ENCODE measurements at regions not wholly inside any gene's neighbourhood (a gene's known extent, or its start where the extent isn't known, plus 50 kb on each side); places are given as distances from the start of the nearest gene placed in this dataset.

DNA sequence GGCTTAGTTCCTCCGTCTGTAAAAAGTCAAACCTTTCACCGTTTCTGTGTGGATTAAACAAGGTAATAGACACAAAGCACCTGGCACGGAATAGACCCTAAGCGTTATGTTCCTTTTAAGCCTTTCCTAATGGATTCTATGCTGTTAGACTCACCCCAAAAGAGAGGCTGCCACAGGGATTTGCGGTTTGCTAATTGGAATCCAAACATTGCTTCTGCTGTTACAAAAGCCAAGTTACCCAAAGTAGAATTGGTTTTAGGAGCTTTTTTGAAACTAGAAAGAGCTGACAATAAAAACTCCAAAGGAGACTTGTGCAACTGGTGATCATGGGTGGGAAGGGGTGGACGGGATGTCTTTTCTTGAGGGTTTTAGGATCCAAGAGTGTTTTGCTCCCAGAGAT, 178.0 kb downstream of the BMP7 start:
- Histone ChIP-seq H3K36me3 (ENCODE audit: control insufficient read depth, insufficient read depth, low read length) (no peaks in the 10 kb centered on the region), H3K9me3 (ENCODE audit: control insufficient read depth, low read length) (no peaks in the 10 kb centered on the region), H3K4me3 (ENCODE audit: low read length) (no peak overlapping the region), H3K27ac (ENCODE audit: low read depth, low read length) (no peak overlapping the region), H3K27me3 (ENCODE audit: control insufficient read depth, insufficient read depth, low read length, poor library complexity, severe bottlenecking) (peaks cover 18% of the 10 kb centered on the region), H3K9ac (ENCODE audit: extremely low read depth, low read length, poor library complexity, severe bottlenecking) (no peak overlapping the region), H3K4me1 (ENCODE audit: control insufficient read depth, insufficient read depth, low read length) (no peaks in the 10 kb centered on the region)
- Mint-ChIP-seq H3K4me3 (no peak overlapping the region), H3K27me3 (ENCODE audit: insufficient read depth) (peaks cover 40% of the 10 kb centered on the region), H3K36me3 (ENCODE audit: low read depth) (no peaks in the 10 kb centered on the region), H3K4me1 (peaks cover 5% of the 10 kb centered on the region), H3K9me3 (no peaks in the 10 kb centered on the region), H3K27ac (no peak overlapping the region)
- WGBS, 2 experiments (ENCODE audit: insufficient coverage in 1 of 2, insufficient read length in 1 of 2), result 83 to 85% methylated on average over 5 to 6 of the region's 6 CpGs
- DNase-seq, result no peak
- TF ChIP-seq, protein P1, sequence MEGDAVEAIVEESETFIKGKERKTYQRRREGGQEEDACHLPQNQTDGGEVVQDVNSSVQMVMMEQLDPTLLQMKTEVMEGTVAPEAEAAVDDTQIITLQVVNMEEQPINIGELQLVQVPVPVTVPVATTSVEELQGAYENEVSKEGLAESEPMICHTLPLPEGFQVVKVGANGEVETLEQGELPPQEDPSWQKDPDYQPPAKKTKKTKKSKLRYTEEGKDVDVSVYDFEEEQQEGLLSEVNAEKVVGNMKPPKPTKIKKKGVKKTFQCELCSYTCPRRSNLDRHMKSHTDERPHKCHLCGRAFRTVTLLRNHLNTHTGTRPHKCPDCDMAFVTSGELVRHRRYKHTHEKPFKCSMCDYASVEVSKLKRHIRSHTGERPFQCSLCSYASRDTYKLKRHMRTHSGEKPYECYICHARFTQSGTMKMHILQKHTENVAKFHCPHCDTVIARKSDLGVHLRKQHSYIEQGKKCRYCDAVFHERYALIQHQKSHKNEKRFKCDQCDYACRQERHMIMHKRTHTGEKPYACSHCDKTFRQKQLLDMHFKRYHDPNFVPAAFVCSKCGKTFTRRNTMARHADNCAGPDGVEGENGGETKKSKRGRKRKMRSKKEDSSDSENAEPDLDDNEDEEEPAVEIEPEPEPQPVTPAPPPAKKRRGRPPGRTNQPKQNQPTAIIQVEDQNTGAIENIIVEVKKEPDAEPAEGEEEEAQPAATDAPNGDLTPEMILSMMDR (conservative IDR thresholded peaks at IDR 0.05), result no peak

DNA sequence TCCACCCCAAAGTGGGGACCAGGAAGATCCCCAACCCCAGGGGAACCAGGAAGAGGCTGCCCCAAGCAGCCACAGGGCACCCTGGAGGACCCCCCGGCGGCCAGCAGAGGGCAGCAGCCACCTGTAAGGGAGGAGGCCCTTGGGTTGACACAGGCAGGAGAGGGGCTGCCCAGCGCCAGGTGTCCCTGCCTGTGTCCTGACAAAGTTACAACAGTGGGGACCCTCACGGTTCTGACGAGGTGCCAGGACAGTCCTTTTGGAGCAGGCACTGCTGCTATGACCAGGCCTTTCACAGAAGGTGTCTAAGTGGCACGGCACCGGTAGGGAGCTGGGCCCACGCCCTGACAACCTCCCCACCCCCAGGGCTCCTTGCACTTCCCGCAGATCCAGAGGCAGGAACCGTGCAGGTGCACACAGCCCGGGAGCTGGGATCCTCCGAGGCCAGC, 176.7 kb downstream of the BMP7 start:
- H3K36me3 Mint-ChIP-seq (ENCODE audit: low read depth), result no peaks in the 10 kb centered on the region
- peaks cover 5% of the 10 kb centered on the region for H3K4me1 Mint-ChIP-seq
- Histone ChIP-seq H3K4me1 (ENCODE audit: control insufficient read depth, insufficient read depth, low read length) (no peaks in the 10 kb centered on the region), H3K27ac (ENCODE audit: low read depth, low read length) (no peak overlapping the region), H3K9ac (ENCODE audit: extremely low read depth, low read length, poor library complexity, severe bottlenecking) (no peak overlapping the region), H3K4me3 (ENCODE audit: low read length) (no peak overlapping the region), H3K9me3 (ENCODE audit: control insufficient read depth, low read length) (no peaks in the 10 kb centered on the region), H3K27me3 (ENCODE audit: control insufficient read depth, insufficient read depth, low read length, poor library complexity, severe bottlenecking) (peaks cover 31% of the 10 kb centered on the region), H3K36me3 (ENCODE audit: control insufficient read depth, insufficient read depth, low read length) (no peaks in the 10 kb centered on the region)
- H3K27ac Mint-ChIP-seq, result no peak overlapping the region
- peaks cover 42% of the 10 kb centered on the region for H3K27me3 Mint-ChIP-seq (ENCODE audit: insufficient read depth)
- TF ChIP-seq, protein P1 (conservative IDR thresholded peaks at IDR 0.05), result peak; percentile 99
- H3K4me3 Mint-ChIP-seq, result no peak overlapping the region
- DNase-seq, result peak; percentile 96
- WGBS, 2 experiments (ENCODE audit: insufficient coverage in 1 of 2, insufficient read length in 1 of 2), result 8 to 38% methylated on average over 4 to 12 of the region's 12 CpGs
- H3K9me3 Mint-ChIP-seq, result no peaks in the 10 kb centered on the region

DNA sequence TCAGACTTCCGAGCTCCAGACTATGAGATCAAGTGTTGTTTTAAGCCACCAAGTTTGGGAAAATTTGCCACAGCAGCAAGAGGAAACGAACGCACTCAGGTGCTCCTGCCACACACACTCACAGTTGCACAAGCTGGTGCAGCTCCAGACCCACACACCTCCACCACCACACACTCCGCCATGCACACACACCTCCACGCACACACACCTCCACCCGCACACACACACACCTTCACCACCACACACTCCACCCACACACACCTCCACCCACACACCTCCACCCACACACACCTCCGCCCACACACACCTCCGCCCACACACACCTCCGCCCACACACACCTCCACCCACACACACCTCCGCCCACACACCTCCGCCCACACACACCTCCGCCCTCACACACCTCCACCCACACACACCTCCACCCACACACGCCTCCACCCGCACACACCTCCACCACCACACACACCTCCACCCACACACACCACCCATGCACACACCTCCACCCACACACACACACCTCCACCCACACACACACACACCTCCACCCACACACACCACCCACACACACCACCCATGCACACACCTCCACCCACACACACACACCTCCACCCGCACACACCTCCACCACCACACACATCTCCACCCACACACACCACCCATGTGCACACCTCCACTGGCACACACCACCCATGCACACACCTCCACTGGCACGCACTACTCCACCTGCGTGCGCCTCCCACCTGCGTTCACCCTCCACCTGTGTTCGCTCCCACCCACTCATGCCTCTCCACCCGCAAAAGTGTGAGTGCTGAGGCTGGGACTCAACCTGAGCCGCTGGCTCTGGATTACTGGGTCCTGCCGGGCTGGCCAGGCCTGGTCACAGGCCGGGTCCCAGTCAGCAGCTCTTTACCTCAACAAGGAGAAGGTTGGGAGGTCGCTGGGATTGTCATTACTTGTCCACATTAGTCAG, 175.6 kb downstream of the BMP7 start:
- Histone ChIP-seq H3K9ac (ENCODE audit: extremely low read depth, low read length, poor library complexity, severe bottlenecking) (no peak overlapping the region), H3K27me3 (ENCODE audit: control insufficient read depth, insufficient read depth, low read length, poor library complexity, severe bottlenecking) (peaks cover 39% of the 10 kb centered on the region), H3K9me3 (ENCODE audit: control insufficient read depth, low read length) (no peaks in the 10 kb centered on the region), H3K4me3 (ENCODE audit: low read length) (no peak overlapping the region), H3K36me3 (ENCODE audit: control insufficient read depth, insufficient read depth, low read length) (no peaks in the 10 kb centered on the region), H3K27ac (ENCODE audit: low read depth, low read length) (no peak overlapping the region), H3K4me1 (ENCODE audit: control insufficient read depth, insufficient read depth, low read length) (no peaks in the 10 kb centered on the region)
- H3K9me3 Mint-ChIP-seq, result no peaks in the 10 kb centered on the region
- H3K27ac Mint-ChIP-seq, result no peak overlapping the region
- 88 to 96% methylated on average over 9 to 16 of the region's 25 CpGs for WGBS, 2 experiments (ENCODE audit: insufficient coverage in 1 of 2, insufficient read length in 1 of 2)
- H3K4me3 Mint-ChIP-seq, result no peak overlapping the region
- DNase-seq, result no peak
- peaks cover 42% of the 10 kb centered on the region for H3K27me3 Mint-ChIP-seq (ENCODE audit: insufficient read depth)
- peaks cover 5% of the 10 kb centered on the region for H3K4me1 Mint-ChIP-seq
- TF ChIP-seq, protein P1 (conservative IDR thresholded peaks at IDR 0.05), result no peak
- no peaks in the 10 kb centered on the region for H3K36me3 Mint-ChIP-seq (ENCODE audit: low read depth)

Measured in endodermal cell (in vitro differentiated cells).